ENCODE measurements at regions not wholly inside any gene's neighbourhood (a gene's known extent, or its start where the extent isn't known, plus 50 kb on each side); places are given as distances from the start of the nearest gene placed in this dataset.

DNA sequence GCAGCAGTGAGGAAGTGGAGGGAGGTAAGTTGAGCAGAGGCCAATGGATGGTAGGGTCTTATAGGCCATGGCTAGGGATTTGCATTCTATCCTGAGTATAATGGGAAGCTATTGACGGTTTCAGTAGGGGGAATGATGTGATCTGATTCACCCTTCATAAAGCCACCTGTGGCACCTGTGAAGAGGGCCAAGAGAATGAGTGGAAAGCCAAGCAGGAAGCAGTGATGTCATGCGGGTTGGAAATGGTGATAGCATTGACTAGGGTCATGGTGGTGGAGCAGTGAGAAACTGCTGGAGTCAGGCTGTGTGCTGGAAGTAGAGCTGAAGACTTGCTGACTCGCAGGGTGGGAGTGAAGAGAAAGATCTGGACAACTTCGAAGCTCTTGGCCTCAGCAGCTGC is 111.7 kb downstream of the MARCHF4 start:
- no peak overlapping the region for H3K4me3 ChIP-seq (ENCODE audit: low read depth, low read length)
- no peak for DNase-seq (ENCODE audit: low read depth)
- TF ChIP-seq CTCF (IDR thresholded peaks at IDR 0.05; ENCODE audit: insufficient read depth, low read depth, low read length, missing control alignments) = no peak

DNA sequence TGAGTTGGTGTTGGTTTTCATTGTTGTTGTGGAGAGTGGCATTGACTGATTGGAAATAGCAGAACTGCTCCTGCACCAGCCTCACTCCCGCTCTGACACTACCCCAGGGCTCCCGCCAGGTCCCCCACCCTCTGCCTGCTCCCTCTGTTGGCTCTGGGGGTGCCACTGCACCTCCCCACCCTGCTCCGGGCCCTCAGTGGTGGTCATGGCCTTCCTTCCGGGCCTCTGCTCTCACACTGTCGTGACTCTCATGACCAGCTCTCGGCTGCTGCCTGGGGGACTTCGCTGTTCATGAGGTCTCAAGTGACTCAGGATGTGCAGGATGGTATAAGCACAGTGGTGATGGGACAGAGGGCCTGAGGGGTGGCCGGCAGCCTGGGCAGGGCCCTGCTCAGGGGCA is 113.2 kb downstream of the MARCHF4 start:
- no peak for TF ChIP-seq CTCF (IDR thresholded peaks at IDR 0.05; ENCODE audit: insufficient read depth, low read depth, low read length, missing control alignments)
- no peak for DNase-seq (ENCODE audit: low read depth)
- H3K4me3 ChIP-seq (ENCODE audit: low read depth, low read length) = no peak overlapping the region

DNA sequence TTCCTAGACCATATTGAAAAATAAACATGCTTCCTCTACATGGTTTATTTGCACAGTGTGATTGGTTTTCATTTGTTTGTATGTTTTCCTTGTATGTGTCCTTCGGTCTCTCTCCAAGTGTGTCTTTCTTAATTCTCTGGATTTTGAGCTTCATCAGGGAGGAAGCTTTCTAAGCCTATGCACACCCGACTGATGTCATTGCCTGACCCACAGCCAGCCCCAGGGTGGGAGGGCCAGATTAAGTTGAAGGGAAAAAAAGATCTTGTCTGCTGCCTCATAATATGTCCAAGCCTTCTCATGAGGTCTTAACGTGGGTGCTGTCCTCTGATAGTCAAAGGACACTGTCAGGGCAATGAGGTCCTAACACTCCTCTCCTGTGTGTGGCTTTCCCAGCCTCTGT is 115.2 kb downstream of the MARCHF4 start:
- no peak for TF ChIP-seq CTCF (IDR thresholded peaks at IDR 0.05; ENCODE audit: insufficient read depth, low read depth, low read length, missing control alignments)
- H3K4me3 ChIP-seq (ENCODE audit: low read depth, low read length) = no peak overlapping the region
- no peak for DNase-seq (ENCODE audit: low read depth)

Data from GM12865 (cell line).